Skeletal muscle satellite cell (primary cell): ENCODE measurements at regions not wholly inside any gene's neighbourhood (a gene's known extent, or its start where the extent isn't known, plus 50 kb on each side); places are given as distances from the start of the nearest gene placed in this dataset.
"Not testable (repeated sequence)": the region's sequence is repeated elsewhere in the genome, so short reads cannot be mapped to it uniquely, and the experiment has no call there.

ENCODE experiments used
- H3K27me3 ChIP-seq: 2 replicates; pipeline ENCODE4 v1.7.0; 2013; ENCODE audit warnings: low read length; ENCODE audit not compliant: control insufficient read depth, insufficient read depth
- H3K36me3 ChIP-seq: 2 replicates; pipeline ENCODE4 v1.7.0; 2013; ENCODE audit warnings: mild to moderate bottlenecking, control low read depth, low read length; ENCODE audit not compliant: insufficient read depth
- H3K4me1 ChIP-seq: 2 replicates; pipeline ENCODE4 v1.7.0; 2013; ENCODE audit warnings: low read length; ENCODE audit not compliant: control insufficient read depth, insufficient read depth
- H3K4me2 ChIP-seq: 2 replicates; pipeline ENCODE4 v1.7.0; 2013; ENCODE audit warnings: mild to moderate bottlenecking, low read length
- H3K4me3 ChIP-seq: 2 replicates; pipeline ENCODE4 v1.7.0; 2013; ENCODE audit warnings: low read length
- H3K9ac ChIP-seq: 2 replicates; pipeline ENCODE4 v1.7.0; 2013; ENCODE audit warnings: mild to moderate bottlenecking, low read depth, low read length, moderate library complexity
- H3K9me3 ChIP-seq: replicated peaks from 2 replicates; pipeline ENCODE4 v1.7.0; 2013; ENCODE audit warnings: mild to moderate bottlenecking, control low read depth, low read length

DNA sequence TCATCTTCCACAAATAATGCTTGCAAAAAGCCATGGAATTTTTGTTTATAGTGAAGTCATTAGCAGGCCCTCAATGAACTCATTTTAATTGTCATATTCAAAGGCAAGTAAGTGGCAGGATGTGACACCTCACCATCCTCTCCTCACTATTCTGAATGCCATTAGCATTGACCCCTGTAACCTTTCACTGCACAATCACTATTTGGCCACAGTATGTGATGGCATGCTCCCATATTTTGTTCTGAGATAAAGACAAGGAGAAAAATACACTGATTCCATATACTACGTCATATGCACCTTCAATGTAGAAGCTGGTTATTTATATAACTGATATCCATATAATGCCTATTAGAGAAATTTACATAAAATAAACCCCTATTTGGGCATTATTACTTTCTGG is 1443.2 kb downstream of the SUCLG1 start:
- no peak overlapping the region for H3K4me3 ChIP-seq
- H3K4me1 ChIP-seq, result peaks cover 10% of the 10 kb centered on the region
- H3K4me2 ChIP-seq, result no peak overlapping the region
- no peaks in the 10 kb centered on the region for H3K27me3 ChIP-seq
- no peak overlapping the region for H3K9ac ChIP-seq
- no peaks in the 10 kb centered on the region for H3K36me3 ChIP-seq
- no peaks in the 10 kb centered on the region for H3K9me3 ChIP-seq

DNA sequence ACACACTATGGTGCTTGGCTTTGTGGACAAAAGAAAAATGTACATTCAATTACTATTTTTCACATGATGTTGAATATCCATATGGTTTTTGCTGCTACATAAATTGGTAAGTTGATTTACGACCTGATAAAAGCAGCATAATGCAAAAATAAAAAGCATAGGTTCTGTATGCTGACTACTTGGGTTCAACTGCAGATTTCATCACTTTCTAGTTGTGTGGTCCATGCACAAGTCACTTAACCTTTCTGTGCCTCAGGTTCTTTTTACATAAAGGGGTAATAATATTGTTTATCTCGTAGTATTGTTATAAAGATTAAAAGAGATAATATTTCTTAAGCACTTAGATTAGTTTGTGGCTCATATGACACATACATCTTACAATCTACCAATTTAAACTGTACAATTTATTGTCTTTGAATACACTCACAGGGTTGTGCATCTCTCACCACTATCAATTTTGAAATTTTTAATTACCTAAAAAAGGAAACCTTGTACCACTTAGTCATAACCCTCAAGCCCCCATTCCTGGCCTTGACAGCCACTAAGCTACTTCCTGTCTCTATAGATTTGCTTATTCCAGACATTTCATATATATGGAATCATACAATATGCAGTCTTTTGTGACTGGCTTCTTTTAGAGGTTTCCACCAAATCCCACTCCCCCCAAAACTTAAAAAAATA is 1443.9 kb downstream of the SUCLG1 start:
- Histone ChIP-seq H3K9me3 (no peaks in the 10 kb centered on the region), H3K4me2 (no peak overlapping the region), H3K4me3 (no peak overlapping the region)

DNA sequence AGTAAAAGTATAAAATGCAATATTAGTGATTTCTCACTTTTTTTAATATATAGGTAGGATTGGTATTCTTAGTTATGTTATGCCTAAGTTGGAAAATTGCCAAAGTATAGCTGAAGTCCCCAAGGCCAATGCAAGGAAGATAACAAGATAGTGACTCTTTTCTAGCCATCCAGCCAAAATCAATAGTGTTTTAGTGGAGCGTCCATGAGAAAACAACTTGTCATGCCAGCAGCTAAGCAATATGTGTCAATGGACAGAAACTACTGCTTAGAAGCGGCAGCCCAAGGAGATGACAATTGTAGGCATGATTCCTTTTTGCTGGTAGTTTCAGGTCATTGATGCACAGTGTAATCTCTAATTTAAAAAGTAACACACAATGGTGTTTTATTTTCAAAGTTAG is 1444.6 kb downstream of the SUCLG1 start:
- Histone ChIP-seq H3K4me1 (peaks cover 10% of the 10 kb centered on the region), H3K4me2 (no peak overlapping the region), H3K9ac (no peak overlapping the region), H3K27me3 (no peaks in the 10 kb centered on the region), H3K4me3 (no peak overlapping the region), H3K9me3 (no peaks in the 10 kb centered on the region), H3K36me3 (no peaks in the 10 kb centered on the region)

More for the DNA sequence above, 1443.9 kb downstream of the SUCLG1 start:
- Histone ChIP-seq H3K27me3 (no peaks in the 10 kb centered on the region), H3K36me3 (no peaks in the 10 kb centered on the region), H3K4me1 (peaks cover 10% of the 10 kb centered on the region), H3K9ac (no peak overlapping the region)

DNA sequence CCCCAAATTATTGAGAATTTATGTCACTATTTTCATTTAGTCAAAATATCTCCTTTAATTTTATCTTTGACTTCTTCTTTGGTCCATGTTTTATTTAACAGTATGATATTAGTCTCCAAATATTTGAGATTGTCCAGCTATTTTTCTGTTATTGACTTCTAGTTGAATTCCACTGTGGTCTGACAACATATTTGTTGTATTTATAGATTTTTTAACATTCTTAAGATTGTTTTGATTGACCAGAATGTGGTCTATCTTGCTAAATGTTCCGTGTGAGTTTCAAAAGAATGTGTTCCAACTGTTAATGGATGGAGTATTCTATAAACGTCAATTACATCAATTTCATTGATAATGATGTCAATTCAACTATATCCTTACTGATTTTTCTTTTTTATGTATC is 1452.1 kb downstream of the SUCLG1 start:
- H3K27me3 ChIP-seq, result no peaks in the 10 kb centered on the region
- H3K9me3 ChIP-seq, result no peaks in the 10 kb centered on the region
- H3K4me1 ChIP-seq, result peaks cover 4% of the 10 kb centered on the region
- H3K9ac ChIP-seq, result peak overlapping the region; percentile 16
- no peak overlapping the region for H3K4me2 ChIP-seq
- H3K4me3 ChIP-seq, result no peak overlapping the region
- H3K36me3 ChIP-seq, result no peaks in the 10 kb centered on the region

DNA sequence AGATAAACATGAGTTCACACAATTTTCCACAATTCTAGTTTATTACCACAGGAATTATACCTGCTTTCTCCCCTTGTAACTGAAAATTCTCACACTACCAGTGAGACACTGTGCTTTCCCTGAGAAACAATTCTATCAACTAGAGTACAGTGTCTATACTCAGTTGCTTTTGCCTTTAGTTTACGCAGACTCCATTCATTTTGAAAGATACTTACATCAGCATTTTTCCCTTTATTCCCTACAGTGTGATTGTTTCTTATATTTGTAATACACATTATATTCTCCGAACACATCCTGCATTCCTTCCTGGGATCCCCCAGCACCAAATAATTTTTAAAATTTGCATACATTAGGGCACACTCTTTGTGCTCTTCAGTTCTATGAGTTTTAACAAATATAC is 1455.5 kb downstream of the SUCLG1 start:
- H3K4me2 ChIP-seq, result no peak overlapping the region
- H3K9ac ChIP-seq, result no peak overlapping the region
- peaks cover 4% of the 10 kb centered on the region for H3K4me1 ChIP-seq
- no peaks in the 10 kb centered on the region for H3K27me3 ChIP-seq
- H3K36me3 ChIP-seq, result no peaks in the 10 kb centered on the region
- H3K4me3 ChIP-seq, result no peak overlapping the region
- no peaks in the 10 kb centered on the region for H3K9me3 ChIP-seq

DNA sequence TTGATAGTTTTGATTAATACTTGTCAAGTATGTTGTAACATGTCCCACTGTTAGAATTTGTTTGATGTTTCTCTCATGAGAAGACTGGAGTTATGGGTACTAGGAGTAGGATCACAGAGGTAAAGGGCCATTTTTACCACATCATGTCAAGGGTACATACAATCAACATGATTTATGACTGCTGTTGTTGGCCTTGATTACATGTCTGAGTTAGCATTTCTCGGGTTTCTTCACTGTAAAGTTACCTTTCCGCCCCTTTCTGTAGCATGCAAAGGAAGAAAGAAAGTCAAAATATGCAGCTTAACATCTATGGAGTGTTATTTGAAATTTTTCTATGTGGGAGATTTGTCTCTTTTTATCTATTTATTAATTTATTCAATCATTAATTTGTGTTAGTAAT is 1456.4 kb downstream of the SUCLG1 start:
- Histone ChIP-seq H3K36me3 (no peaks in the 10 kb centered on the region), H3K9ac (no peak overlapping the region), H3K9me3 (no peaks in the 10 kb centered on the region), H3K27me3 (no peaks in the 10 kb centered on the region), H3K4me3 (no peak overlapping the region), H3K4me2 (no peak overlapping the region), H3K4me1 (peaks cover 4% of the 10 kb centered on the region)

- H3K9me3 ChIP-seq, result no peaks in the 10 kb centered on the region
- no peaks in the 10 kb centered on the region for H3K4me1 ChIP-seq
- H3K4me3 ChIP-seq, result no peak overlapping the region
- no peak overlapping the region for H3K4me2 ChIP-seq
- H3K9ac ChIP-seq, result no peak overlapping the region
- no peaks in the 10 kb centered on the region for H3K27me3 ChIP-seq
- no peaks in the 10 kb centered on the region for H3K36me3 ChIP-seq
Measured at GRCh38 chr2:82998781-82999180, 1460.3 kb downstream of the SUCLG1 start.

- H3K9me3 ChIP-seq, result no peaks in the 10 kb centered on the region
- H3K9ac ChIP-seq, result no peak overlapping the region
- no peaks in the 10 kb centered on the region for H3K36me3 ChIP-seq
- no peak overlapping the region for H3K4me3 ChIP-seq
- no peaks in the 10 kb centered on the region for H3K27me3 ChIP-seq
- H3K4me1 ChIP-seq, result no peaks in the 10 kb centered on the region
- no peak overlapping the region for H3K4me2 ChIP-seq
Measured at GRCh38 chr2:82996217-82996616, 1462.9 kb downstream of the SUCLG1 start.

GRCh38 chr2:82994151-82994550 is 1464.9 kb downstream of the SUCLG1 start:
- H3K9me3 ChIP-seq, result no peaks in the 10 kb centered on the region
- no peak overlapping the region for H3K9ac ChIP-seq
- H3K4me3 ChIP-seq, result no peak overlapping the region
- no peak overlapping the region for H3K4me2 ChIP-seq
- H3K27me3 ChIP-seq, result no peaks in the 10 kb centered on the region
- H3K4me1 ChIP-seq, result no peaks in the 10 kb centered on the region
- H3K36me3 ChIP-seq, result no peaks in the 10 kb centered on the region

DNA sequence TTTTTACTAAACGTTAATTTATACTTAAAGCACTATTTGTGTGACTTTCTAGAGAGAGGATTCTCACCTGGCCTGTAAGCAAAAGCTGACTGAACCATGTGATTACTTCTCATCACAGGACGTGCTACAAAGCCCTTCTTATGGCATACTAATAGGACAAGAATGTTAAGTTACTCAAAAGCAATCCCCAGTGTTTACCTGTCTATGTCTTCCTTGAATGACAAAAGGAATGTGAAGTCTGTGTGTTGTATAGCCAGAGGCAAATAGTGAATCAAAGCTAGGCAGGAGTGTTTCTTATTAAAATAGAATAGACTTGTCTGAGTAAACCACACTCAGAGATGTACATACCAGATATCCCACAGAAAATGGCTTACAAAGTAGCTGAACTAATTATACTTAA is 1465.5 kb downstream of the SUCLG1 start:
- Histone ChIP-seq H3K4me1 (no peaks in the 10 kb centered on the region), H3K4me2 (no peak overlapping the region), H3K9me3 (no peaks in the 10 kb centered on the region), H3K9ac (no peak overlapping the region), H3K27me3 (no peaks in the 10 kb centered on the region), H3K4me3 (no peak overlapping the region), H3K36me3 (no peaks in the 10 kb centered on the region)

DNA sequence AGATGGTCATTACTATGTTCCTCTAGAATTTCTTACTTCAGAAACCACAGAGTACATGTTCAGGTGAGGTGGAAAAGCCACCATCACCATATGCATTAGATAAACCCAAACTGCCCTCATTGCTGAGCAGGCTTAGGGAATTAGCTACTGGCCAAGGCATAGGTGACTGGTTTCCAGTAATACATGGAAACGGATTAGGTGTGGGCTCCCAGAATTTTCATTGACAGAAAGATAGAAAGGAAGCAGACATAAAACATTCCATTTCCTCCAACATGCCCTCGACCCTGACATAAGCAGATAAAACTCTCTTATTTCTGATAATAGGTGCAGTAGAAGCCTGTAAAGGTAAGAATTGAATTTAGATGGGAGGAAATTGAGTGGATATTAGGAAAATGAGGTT is 1466.1 kb downstream of the SUCLG1 start:
- Histone ChIP-seq H3K27me3 (no peaks in the 10 kb centered on the region), H3K9ac (no peak overlapping the region), H3K36me3 (no peaks in the 10 kb centered on the region), H3K9me3 (no peaks in the 10 kb centered on the region), H3K4me2 (no peak overlapping the region), H3K4me3 (no peak overlapping the region), H3K4me1 (no peaks in the 10 kb centered on the region)

DNA sequence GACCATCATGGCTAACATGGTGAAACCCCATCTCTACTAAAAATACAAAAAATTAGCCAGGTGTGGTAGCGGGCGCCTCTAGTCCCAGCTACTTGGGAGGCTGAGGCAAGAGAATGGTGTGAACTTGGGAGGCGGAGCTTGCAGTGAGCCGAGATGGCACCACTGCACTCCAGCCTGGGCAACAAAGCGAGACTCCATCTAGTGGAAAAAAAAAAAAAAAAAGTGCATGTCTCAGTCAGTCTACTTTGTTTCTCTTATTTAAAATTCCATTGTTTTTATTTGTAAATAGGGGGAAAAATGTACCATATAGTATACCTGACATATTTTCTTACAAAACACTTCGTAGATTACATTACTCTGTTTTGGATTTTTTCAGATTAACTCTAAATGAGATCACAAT is 1471.4 kb downstream of the SUCLG1 start:
- not testable (repeated sequence) for H3K9me3 ChIP-seq, H3K36me3 ChIP-seq, H3K4me1 ChIP-seq, H3K27me3 ChIP-seq, H3K9ac ChIP-seq, H3K4me3 ChIP-seq, H3K4me2 ChIP-seq
